Transverse colon (tissue), 4 donors: ENCODE measurements at regions not wholly inside any gene's neighbourhood (a gene's known extent, or its start where the extent isn't known, plus 50 kb on each side); places are given as distances from the start of the nearest gene placed in this dataset.

ENCODE experiments used
- POLR2A ChIP-seq: fragments of 450-650 bp; IDR thresholded peaks from one replicate; pipeline ENCODE4 v1.6.1; 2016; ENCODE audit warnings: antibody characterized with exemption, mild to moderate bottlenecking, moderate library complexity
- POLR2AphosphoS5 ChIP-seq, 3 donors: sonication (generic); formaldehyde crosslinking; IDR thresholded peaks; one replicate each; pipeline ENCODE4 v1.6.1; 2016; ENCODE audit warnings: antibody characterized with exemption in 3 of 3
- TF ChIP-seq, protein P1 (sequence below), 5 experiments: fragments of 200-600 bp in 3 of 5; fragments of 450-650 bp in 2 of 5; sonication (generic) in 3 of 5; IDR thresholded peaks; 1 replicate in 2 of 5; 2 replicates in 3 of 5; pipeline ENCODE4 v1.5.1; 2016 to 2017; ENCODE audit warnings: antibody characterized with exemption in 5 of 5, inconsistent platforms in 3 of 5, mild to moderate bottlenecking in 2 of 5, moderate library complexity in 1 of 5

DNA sequence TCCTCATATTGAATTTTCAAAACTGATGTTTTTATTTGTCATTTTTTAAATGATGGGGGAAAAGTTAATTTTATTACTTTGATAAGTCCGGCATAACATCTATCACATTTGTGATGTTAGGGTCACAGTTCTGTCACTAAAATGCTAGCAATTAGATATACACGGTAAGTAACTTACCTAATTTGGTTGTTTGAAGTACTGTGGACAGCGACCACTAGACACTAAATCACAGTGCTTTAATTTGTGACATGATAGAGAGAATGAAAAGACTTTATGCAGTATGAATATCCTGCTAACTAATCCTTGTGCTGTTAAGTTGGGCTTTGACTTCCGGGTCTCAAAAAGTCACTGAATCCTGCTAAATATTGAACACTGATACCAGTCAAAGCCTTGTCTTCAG, 857.3 kb upstream of the KCND2 start:
- TF ChIP-seq POLR2AphosphoS5 (IDR thresholded peaks at IDR 0.05) (no peak), POLR2A (no peak)
- TF ChIP-seq, protein P1, sequence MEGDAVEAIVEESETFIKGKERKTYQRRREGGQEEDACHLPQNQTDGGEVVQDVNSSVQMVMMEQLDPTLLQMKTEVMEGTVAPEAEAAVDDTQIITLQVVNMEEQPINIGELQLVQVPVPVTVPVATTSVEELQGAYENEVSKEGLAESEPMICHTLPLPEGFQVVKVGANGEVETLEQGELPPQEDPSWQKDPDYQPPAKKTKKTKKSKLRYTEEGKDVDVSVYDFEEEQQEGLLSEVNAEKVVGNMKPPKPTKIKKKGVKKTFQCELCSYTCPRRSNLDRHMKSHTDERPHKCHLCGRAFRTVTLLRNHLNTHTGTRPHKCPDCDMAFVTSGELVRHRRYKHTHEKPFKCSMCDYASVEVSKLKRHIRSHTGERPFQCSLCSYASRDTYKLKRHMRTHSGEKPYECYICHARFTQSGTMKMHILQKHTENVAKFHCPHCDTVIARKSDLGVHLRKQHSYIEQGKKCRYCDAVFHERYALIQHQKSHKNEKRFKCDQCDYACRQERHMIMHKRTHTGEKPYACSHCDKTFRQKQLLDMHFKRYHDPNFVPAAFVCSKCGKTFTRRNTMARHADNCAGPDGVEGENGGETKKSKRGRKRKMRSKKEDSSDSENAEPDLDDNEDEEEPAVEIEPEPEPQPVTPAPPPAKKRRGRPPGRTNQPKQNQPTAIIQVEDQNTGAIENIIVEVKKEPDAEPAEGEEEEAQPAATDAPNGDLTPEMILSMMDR (IDR thresholded peaks at IDR 0.05), result no peak
